C4-2B (cell line): ENCODE measurements at regions not wholly inside any gene's neighbourhood (a gene's known extent, or its start where the extent isn't known, plus 50 kb on each side); places are given as distances from the start of the nearest gene placed in this dataset.
"Not testable (repeated sequence)": the region's sequence is repeated elsewhere in the genome, so short reads cannot be mapped to it uniquely, and the experiment has no call there.

Experiments used
- ZFX ChIP-seq: fragments of 450-650 bp; IDR thresholded peaks from 2 replicates; pipeline ENCODE4 v1.6.1; 2017
- TF ChIP-seq, protein P1 (sequence below): fragments of 450-650 bp; conservative IDR thresholded peaks from 2 replicates; pipeline ENCODE4 v1.5.1; 2017; ENCODE audit warnings: mild to moderate bottlenecking

DNA sequence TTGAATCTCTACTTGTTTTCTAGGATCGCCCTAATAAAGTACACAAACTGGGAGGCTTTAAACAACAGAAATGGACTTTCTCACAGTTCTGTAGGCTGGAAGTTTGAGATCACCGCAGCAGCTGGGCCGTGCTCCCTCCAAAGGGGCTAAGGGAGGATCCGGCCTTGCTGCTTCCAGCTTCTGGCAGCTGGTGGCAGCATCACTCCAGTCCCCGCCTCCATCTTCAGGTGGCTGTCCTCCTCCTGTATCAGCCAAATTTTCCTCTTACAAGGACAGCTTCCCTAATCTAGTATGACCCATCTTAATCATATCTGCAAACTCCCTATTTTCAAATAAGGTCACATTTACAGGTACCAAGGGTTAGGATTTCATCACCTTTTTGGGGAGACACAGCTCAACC is 120.5 kb downstream of the MRPL57 start:
- TF ChIP-seq, protein P1, sequence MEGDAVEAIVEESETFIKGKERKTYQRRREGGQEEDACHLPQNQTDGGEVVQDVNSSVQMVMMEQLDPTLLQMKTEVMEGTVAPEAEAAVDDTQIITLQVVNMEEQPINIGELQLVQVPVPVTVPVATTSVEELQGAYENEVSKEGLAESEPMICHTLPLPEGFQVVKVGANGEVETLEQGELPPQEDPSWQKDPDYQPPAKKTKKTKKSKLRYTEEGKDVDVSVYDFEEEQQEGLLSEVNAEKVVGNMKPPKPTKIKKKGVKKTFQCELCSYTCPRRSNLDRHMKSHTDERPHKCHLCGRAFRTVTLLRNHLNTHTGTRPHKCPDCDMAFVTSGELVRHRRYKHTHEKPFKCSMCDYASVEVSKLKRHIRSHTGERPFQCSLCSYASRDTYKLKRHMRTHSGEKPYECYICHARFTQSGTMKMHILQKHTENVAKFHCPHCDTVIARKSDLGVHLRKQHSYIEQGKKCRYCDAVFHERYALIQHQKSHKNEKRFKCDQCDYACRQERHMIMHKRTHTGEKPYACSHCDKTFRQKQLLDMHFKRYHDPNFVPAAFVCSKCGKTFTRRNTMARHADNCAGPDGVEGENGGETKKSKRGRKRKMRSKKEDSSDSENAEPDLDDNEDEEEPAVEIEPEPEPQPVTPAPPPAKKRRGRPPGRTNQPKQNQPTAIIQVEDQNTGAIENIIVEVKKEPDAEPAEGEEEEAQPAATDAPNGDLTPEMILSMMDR = peak; percentile 42
- TF ChIP-seq ZFX = not testable (repeated sequence)
